OCI-LY3 (cell line): ENCODE measurements at regions not wholly inside any gene's neighbourhood (a gene's known extent, or its start where the extent isn't known, plus 50 kb on each side); places are given as distances from the start of the nearest gene placed in this dataset.

Experiments used
- CTCF ChIP-seq: fragments of 200-600, 300-600 bp; sonication (generic); IDR thresholded peaks from 2 replicates; pipeline ENCODE4 v1.5.1; 2014; ENCODE audit warnings: antibody characterized with exemption, low read length, low read depth
- EZH2phosphoT487 ChIP-seq: fragments of 200-600 bp; shearing (Covaris generic); IDR thresholded peaks from 2 replicates; pipeline ENCODE4 v1.6.1; 2018; ENCODE audit warnings: antibody characterized with exemption, mixed run types, low read depth

- TF ChIP-seq CTCF (no peak), EZH2phosphoT487 (no peak)
These were observed 987.9 kb downstream of the ADGRL2 start for GRCh38 chr1:82788660-82789059.
